ENCODE measurements at regions not wholly inside any gene's neighbourhood (a gene's known extent, or its start where the extent isn't known, plus 50 kb on each side); places are given as distances from the start of the nearest gene placed in this dataset.

DNA sequence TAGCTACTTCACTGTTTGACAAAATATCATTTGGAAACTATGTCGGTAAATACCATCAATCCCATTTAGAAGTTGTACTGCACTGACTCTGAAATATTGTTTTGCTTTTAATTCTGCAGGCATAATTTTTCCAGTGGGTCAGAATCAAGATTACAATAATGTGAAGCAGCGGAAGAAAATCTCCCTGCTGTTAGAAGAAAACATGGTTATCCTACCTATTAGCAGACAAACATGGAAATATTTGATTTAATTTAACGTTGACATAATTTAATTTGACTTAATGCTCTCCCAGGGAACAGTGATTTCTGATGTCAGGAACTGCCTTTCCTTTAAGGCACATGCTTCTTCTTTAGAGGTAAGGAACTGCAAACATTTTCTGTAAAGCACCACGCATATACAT, 634.0 kb downstream of the LTN1 start:
- Histone ChIP-seq H3K4me3 (ENCODE audit: control extremely low read depth in 1 of 5, extremely low read depth in 1 of 5, insufficient read depth in 1 of 5, low read depth in 2 of 5, low read length in 4 of 5) (no peak overlapping the region), H2AFZ (ENCODE audit: insufficient read depth, low read depth, low read length, poor library complexity, severe bottlenecking) (no peak overlapping the region), H3K4me1 (ENCODE audit: control insufficient read depth in 2 of 2, insufficient read depth in 2 of 2, low read length in 2 of 2) (no peaks in the 10 kb centered on the region), H3K9ac (ENCODE audit: low read length) (no peak overlapping the region), H3K9me3 (ENCODE audit: control extremely low read depth in 1 of 3, control insufficient read depth in 2 of 3, insufficient read depth in 1 of 3, low read length in 2 of 3) (peaks cover 0 to under 1% (median 0%) of the 10 kb centered on the region in 3 donors), H3K36me3 (replicated peaks in 1 of 2; ENCODE audit: control extremely low read depth in 1 of 2, control insufficient read depth in 1 of 2, extremely low read depth in 1 of 2, insufficient read depth in 2 of 2, low read length in 1 of 2) (no peaks in the 10 kb centered on the region), H3K27me3 (replicated peaks in 1 of 4; ENCODE audit: control extremely low read depth in 1 of 4, control insufficient read depth in 3 of 4, insufficient read depth in 4 of 4, low read length in 3 of 4) (no peaks in the 10 kb centered on the region), H3K4me2 (replicated peaks; ENCODE audit: low read depth, low read length, poor library complexity, severe bottlenecking) (no peak overlapping the region), H3K27ac (ENCODE audit: low read length in 2 of 2) (no peak overlapping the region), H3K79me2 (ENCODE audit: control insufficient read depth, insufficient read depth, low read length) (no peaks in the 10 kb centered on the region), H4K20me1 (ENCODE audit: control insufficient read depth, insufficient read depth, low read length, poor library complexity, severe bottlenecking) (no peaks in the 10 kb centered on the region)
- ChIA-PET CTCF (no interaction called here), POLR2A (no interaction called here)
- TF ChIP-seq EZH2 (IDR thresholded peaks at IDR 0.05; ENCODE audit: borderline replicate concordance, insufficient read depth, low read depth, low read length, poor library complexity, severe bottlenecking) (no peak), CTCF (IDR thresholded peaks at IDR 0.05) (no peak)
- no CpG with 5 or more reads among the region's 4 CpGs for WGBS (ENCODE audit: insufficient coverage)
- DNase-seq (no peak), ATAC-seq (ENCODE audit: low read depth) (no peak)
- no peaks in the 10 kb centered on the region for H3K27me3 Mint-ChIP-seq
- peaks cover 2% of the 10 kb centered on the region for H3K9me3 Mint-ChIP-seq (ENCODE audit: insufficient read depth)
- intact Hi-C loops (cut with micrococcal nuclease), result no loop called here
- H3K27ac Mint-ChIP-seq, result no peak overlapping the region
- H3K4me3 Mint-ChIP-seq, result no peak overlapping the region
- H3K4me1 Mint-ChIP-seq, result no peaks in the 10 kb centered on the region

- H3K4me1 Mint-ChIP-seq, result no peaks in the 10 kb centered on the region
- Histone ChIP-seq H3K9ac (ENCODE audit: low read length) (no peak overlapping the region), H3K79me2 (ENCODE audit: control insufficient read depth, insufficient read depth, low read length) (no peaks in the 10 kb centered on the region), H2AFZ (ENCODE audit: insufficient read depth, low read depth, low read length, poor library complexity, severe bottlenecking) (no peak overlapping the region), H3K9me3 (ENCODE audit: control extremely low read depth in 1 of 3, control insufficient read depth in 2 of 3, insufficient read depth in 1 of 3, low read length in 2 of 3) (no peaks in the 10 kb centered on the region), H3K4me1 (ENCODE audit: control insufficient read depth in 2 of 2, insufficient read depth in 2 of 2, low read length in 2 of 2) (no peaks in the 10 kb centered on the region), H4K20me1 (ENCODE audit: control insufficient read depth, insufficient read depth, low read length, poor library complexity, severe bottlenecking) (no peaks in the 10 kb centered on the region), H3K4me3 (ENCODE audit: control extremely low read depth in 1 of 5, extremely low read depth in 1 of 5, insufficient read depth in 1 of 5, low read depth in 2 of 5, low read length in 4 of 5) (no peak overlapping the region), H3K36me3 (replicated peaks in 1 of 2; ENCODE audit: control extremely low read depth in 1 of 2, control insufficient read depth in 1 of 2, extremely low read depth in 1 of 2, insufficient read depth in 2 of 2, low read length in 1 of 2) (no peaks in the 10 kb centered on the region), H3K27me3 (replicated peaks in 1 of 4; ENCODE audit: control extremely low read depth in 1 of 4, control insufficient read depth in 3 of 4, insufficient read depth in 4 of 4, low read length in 3 of 4) (no peaks in the 10 kb centered on the region), H3K27ac (ENCODE audit: low read length in 2 of 2) (no peak overlapping the region), H3K4me2 (replicated peaks; ENCODE audit: low read depth, low read length, poor library complexity, severe bottlenecking) (no peak overlapping the region)
- TF ChIP-seq EZH2 (IDR thresholded peaks at IDR 0.05; ENCODE audit: borderline replicate concordance, insufficient read depth, low read depth, low read length, poor library complexity, severe bottlenecking) (no peak), CTCF (IDR thresholded peaks at IDR 0.05) (no peak)
- ChIA-PET POLR2A (no interaction called here), CTCF (no interaction called here)
- H3K27me3 Mint-ChIP-seq, result no peaks in the 10 kb centered on the region
- no peak for ATAC-seq (ENCODE audit: low read depth)
- intact Hi-C loops (cut with micrococcal nuclease), result no loop called here
- no peak overlapping the region for H3K27ac Mint-ChIP-seq
- WGBS (ENCODE audit: insufficient coverage), result 100% methylated on average over 1 of the region's 1 CpG
- peaks cover 2% of the 10 kb centered on the region for H3K9me3 Mint-ChIP-seq (ENCODE audit: insufficient read depth)
- H3K4me3 Mint-ChIP-seq, result no peak overlapping the region
- no peak for DNase-seq
These were observed 634.5 kb downstream of the LTN1 start for GRCh38 chr21:28358170-28358569.
